Omental fat pad (tissue), 3 donors: ENCODE measurements at regions not wholly inside any gene's neighbourhood (a gene's known extent, or its start where the extent isn't known, plus 50 kb on each side); places are given as distances from the start of the nearest gene placed in this dataset.

Experiments used
- ATAC-seq: fragments of 150-250 bp; one replicate; pipeline ENCODE4 v1.9.1; 2016; ENCODE audit warnings: mild to moderate bottlenecking, moderate library complexity; ENCODE audit not compliant: low FRiP score
- DNase-seq: peaks from one replicate; pipeline ENCODE4 v3.0.0-alpha.2; 2019; ENCODE audit warnings: low spot score
- CTCF ChIP-seq, 3 donors: fragments of 450-650 bp; IDR thresholded peaks; one replicate each; pipeline ENCODE4 v1.5.1; 2016 to 2017; ENCODE audit warnings: antibody characterized with exemption in 3 of 3, mild to moderate bottlenecking in 3 of 3, moderate library complexity in 2 of 3

- no peak for DNase-seq
- TF ChIP-seq CTCF (IDR thresholded peaks at IDR 0.05): no peak
- no peak for ATAC-seq
Measured at GRCh38 chr16:86300746-86301481, 209.4 kb upstream of the FOXF1 start.

GRCh38 chr16:86302421-86303109, 207.8 kb upstream of the FOXF1 start:
- DNase-seq (no peak), ATAC-seq (no peak)
- TF ChIP-seq CTCF (IDR thresholded peaks at IDR 0.05): no peak

- TF ChIP-seq CTCF (IDR thresholded peaks at IDR 0.05): no peak
- ATAC-seq: no peak
- DNase-seq: no peak
Measured at GRCh38 chr16:86303787-86304678, 206.3 kb upstream of the FOXF1 start.

GRCh38 chr16:86304868-86305267, 205.5 kb upstream of the FOXF1 start:
- ATAC-seq: no peak
- no peak for DNase-seq
- TF ChIP-seq CTCF (IDR thresholded peaks at IDR 0.05): no peak

GRCh38 chr16:86305440-86305839, 204.9 kb upstream of the FOXF1 start:
- no peak for DNase-seq
- TF ChIP-seq CTCF (IDR thresholded peaks at IDR 0.05): no peak
- no peak for ATAC-seq

- TF ChIP-seq CTCF (IDR thresholded peaks at IDR 0.05): no peak
- no peak for DNase-seq
- ATAC-seq: no peak
Measured at GRCh38 chr16:86306011-86306644, 204.2 kb upstream of the FOXF1 start.
